ENCODE measurements at regions not wholly inside any gene's neighbourhood (a gene's known extent, or its start where the extent isn't known, plus 50 kb on each side); places are given as distances from the start of the nearest gene placed in this dataset.

GRCh38 chr14:43877351-43877960, 629.6 kb downstream of the FSCB start:
- TF ChIP-seq RAD21 (IDR thresholded peaks at IDR 0.05; ENCODE audit: low read length) (no peak), CTCF (IDR thresholded peaks at IDR 0.05) (no peak), CHD2 (IDR thresholded peaks at IDR 0.05; ENCODE audit: low read length, partially characterized antibody) (no peak), RXRA (IDR thresholded peaks at IDR 0.05; ENCODE audit: borderline replicate concordance, low read depth) (no peak), EZH2phosphoT487 (IDR thresholded peaks at IDR 0.05; ENCODE audit: borderline replicate concordance, low read depth) (no peak), SIN3A (IDR thresholded peaks at IDR 0.05; ENCODE audit: borderline replicate concordance, low read depth, low read length) (no peak), GABPA (IDR thresholded peaks at IDR 0.05; ENCODE audit: low read depth) (no peak), POLR2AphosphoS5 (IDR thresholded peaks at IDR 0.05; ENCODE audit: low read depth, low read length) (no peak), USF1 (IDR thresholded peaks at IDR 0.05; ENCODE audit: borderline replicate concordance, low read depth) (no peak), YY1 (IDR thresholded peaks at IDR 0.05; ENCODE audit: low read depth) (no peak), TAF1 (IDR thresholded peaks at IDR 0.05; ENCODE audit: borderline replicate concordance, low read depth, low read length) (no peak)
- TF ChIP-seq, protein P1, sequence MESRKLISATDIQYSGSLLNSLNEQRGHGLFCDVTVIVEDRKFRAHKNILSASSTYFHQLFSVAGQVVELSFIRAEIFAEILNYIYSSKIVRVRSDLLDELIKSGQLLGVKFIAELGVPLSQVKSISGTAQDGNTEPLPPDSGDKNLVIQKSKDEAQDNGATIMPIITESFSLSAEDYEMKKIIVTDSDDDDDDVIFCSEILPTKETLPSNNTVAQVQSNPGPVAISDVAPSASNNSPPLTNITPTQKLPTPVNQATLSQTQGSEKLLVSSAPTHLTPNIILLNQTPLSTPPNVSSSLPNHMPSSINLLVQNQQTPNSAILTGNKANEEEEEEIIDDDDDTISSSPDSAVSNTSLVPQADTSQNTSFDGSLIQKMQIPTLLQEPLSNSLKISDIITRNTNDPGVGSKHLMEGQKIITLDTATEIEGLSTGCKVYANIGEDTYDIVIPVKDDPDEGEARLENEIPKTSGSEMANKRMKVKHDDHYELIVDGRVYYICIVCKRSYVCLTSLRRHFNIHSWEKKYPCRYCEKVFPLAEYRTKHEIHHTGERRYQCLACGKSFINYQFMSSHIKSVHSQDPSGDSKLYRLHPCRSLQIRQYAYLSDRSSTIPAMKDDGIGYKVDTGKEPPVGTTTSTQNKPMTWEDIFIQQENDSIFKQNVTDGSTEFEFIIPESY (IDR thresholded peaks at IDR 0.05; ENCODE audit: borderline replicate concordance, low read depth), result no peak
- TF ChIP-seq, protein P2, sequence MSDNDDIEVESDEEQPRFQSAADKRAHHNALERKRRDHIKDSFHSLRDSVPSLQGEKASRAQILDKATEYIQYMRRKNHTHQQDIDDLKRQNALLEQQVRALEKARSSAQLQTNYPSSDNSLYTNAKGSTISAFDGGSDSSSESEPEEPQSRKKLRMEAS (IDR thresholded peaks at IDR 0.05; ENCODE audit: low read depth), result no peak

Data from SK-N-SH (cell line).